Keratinocyte (primary cell): ENCODE measurements at regions not wholly inside any gene's neighbourhood (a gene's known extent, or its start where the extent isn't known, plus 50 kb on each side); places are given as distances from the start of the nearest gene placed in this dataset.

ENCODE experiments used
- DNase-seq: peaks from one replicate; pipeline ENCODE4 v3.0.0-alpha.2; 2011; ENCODE audit warnings: low read depth, missing footprints, low spot score
- FAIRE-seq: peaks from 2 replicates; lab custom pipeline; 2011; peaks lifted over from hg19 to GRCh38; lab: Jason Lieb, UNC
- H2AFZ ChIP-seq: 2 replicates; pipeline ENCODE4 v1.6.0; 2012; ENCODE audit warnings: low read length, control low read depth, inconsistent platforms; ENCODE audit not compliant: control insufficient read depth
- H3K27ac ChIP-seq: 2 replicates; pipeline ENCODE4 v1.5.1; 2011; ENCODE audit warnings: low read length; ENCODE audit not compliant: control insufficient read depth, insufficient read depth
- H3K27me3 ChIP-seq: 3 replicates; pipeline ENCODE4 v1.6.0; 2011; ENCODE audit warnings: low read length; ENCODE audit not compliant: control insufficient read depth, insufficient read depth; ENCODE audit errors: extremely low read depth
- H3K36me3 ChIP-seq, 2 experiments: 2 replicates in 1 of 2; 3 replicates in 1 of 2; pipeline ENCODE4 v1.5.1; 2011; ENCODE audit warnings: low read length in 2 of 2, mild to moderate bottlenecking in 1 of 2; ENCODE audit not compliant: control insufficient read depth in 2 of 2, insufficient read depth in 2 of 2; ENCODE audit errors: extremely low read depth in 1 of 2
- H3K4me1 ChIP-seq: 3 replicates; pipeline ENCODE4 v1.5.1; 2011; ENCODE audit warnings: low read length; ENCODE audit not compliant: control insufficient read depth, insufficient read depth; ENCODE audit errors: extremely low read depth
- H3K4me2 ChIP-seq: 3 replicates; pipeline ENCODE4 v1.6.0; 2011; ENCODE audit warnings: low read depth, low read length; ENCODE audit not compliant: control insufficient read depth, insufficient read depth; ENCODE audit errors: extremely low read depth
- H3K4me3 ChIP-seq, 3 experiments: fragments of 200-600 bp in 1 of 3; sonication (generic) in 1 of 3; 2 replicates in 2 of 3; 3 replicates in 1 of 3; pipeline ENCODE4 v1.5.1; 2011 to 2016; ENCODE audit warnings: low read length in 3 of 3, mild to moderate bottlenecking in 3 of 3, control low read depth in 2 of 3, inconsistent platforms in 1 of 3, low read depth in 1 of 3, mixed read lengths in 1 of 3, mixed run types in 1 of 3, moderate library complexity in 1 of 3; ENCODE audit not compliant: control insufficient read depth in 2 of 3, insufficient read depth in 2 of 3; ENCODE audit errors: extremely low read depth in 1 of 3
- H3K79me2 ChIP-seq: 2 replicates; pipeline ENCODE4 v1.6.0; 2012; ENCODE audit warnings: low read length; ENCODE audit not compliant: control insufficient read depth, insufficient read depth
- H3K9ac ChIP-seq: 3 replicates; pipeline ENCODE4 v1.6.0; 2011; ENCODE audit warnings: low read length; ENCODE audit not compliant: control insufficient read depth, insufficient read depth; ENCODE audit errors: extremely low read depth
- H3K9me1 ChIP-seq: 3 replicates; pipeline ENCODE4 v1.6.0; 2011; ENCODE audit warnings: low read length; ENCODE audit not compliant: control insufficient read depth, insufficient read depth; ENCODE audit errors: extremely low read depth
- H3K9me3 ChIP-seq: 2 replicates; pipeline ENCODE4 v1.5.1; 2012; ENCODE audit warnings: low read depth, low read length; ENCODE audit not compliant: control insufficient read depth
- H4K20me1 ChIP-seq: 3 replicates; pipeline ENCODE4 v1.6.0; 2011; ENCODE audit warnings: low read length; ENCODE audit not compliant: control insufficient read depth, insufficient read depth; ENCODE audit errors: extremely low read depth
- EZH2 ChIP-seq: IDR thresholded peaks from one replicate; pipeline ENCODE4 v1.6.1; 2012; ENCODE audit warnings: inconsistent platforms, mild to moderate bottlenecking, low read length, moderate library complexity
- dilution Hi-C: fragments of 300-500 bp; cut with MboI; formaldehyde crosslinking; loops from one replicate; pipeline ENCODE4 v1.7.0; 2020; ENCODE audit warnings: low sequenced_read_pairs; ENCODE audit not compliant: extremely low pct_ligation_motif_present
- TF ChIP-seq, protein P1 (sequence below), 3 experiments: IDR thresholded peaks in 1 of 3; conservative IDR thresholded peaks in 1 of 3; optimal IDR thresholded peaks in 1 of 3; 2 replicates in 2 of 3; 3 replicates in 1 of 3; pipeline versions ENCODE3 to v1.5.1; 2011; ENCODE audit warnings: low read length in 3 of 3, mild to moderate bottlenecking in 3 of 3, moderate library complexity in 2 of 3, control low read depth in 1 of 3, inconsistent platforms in 1 of 3; ENCODE audit not compliant: insufficient read depth in 2 of 3; ENCODE audit errors: extremely low read depth in 1 of 3

DNA sequence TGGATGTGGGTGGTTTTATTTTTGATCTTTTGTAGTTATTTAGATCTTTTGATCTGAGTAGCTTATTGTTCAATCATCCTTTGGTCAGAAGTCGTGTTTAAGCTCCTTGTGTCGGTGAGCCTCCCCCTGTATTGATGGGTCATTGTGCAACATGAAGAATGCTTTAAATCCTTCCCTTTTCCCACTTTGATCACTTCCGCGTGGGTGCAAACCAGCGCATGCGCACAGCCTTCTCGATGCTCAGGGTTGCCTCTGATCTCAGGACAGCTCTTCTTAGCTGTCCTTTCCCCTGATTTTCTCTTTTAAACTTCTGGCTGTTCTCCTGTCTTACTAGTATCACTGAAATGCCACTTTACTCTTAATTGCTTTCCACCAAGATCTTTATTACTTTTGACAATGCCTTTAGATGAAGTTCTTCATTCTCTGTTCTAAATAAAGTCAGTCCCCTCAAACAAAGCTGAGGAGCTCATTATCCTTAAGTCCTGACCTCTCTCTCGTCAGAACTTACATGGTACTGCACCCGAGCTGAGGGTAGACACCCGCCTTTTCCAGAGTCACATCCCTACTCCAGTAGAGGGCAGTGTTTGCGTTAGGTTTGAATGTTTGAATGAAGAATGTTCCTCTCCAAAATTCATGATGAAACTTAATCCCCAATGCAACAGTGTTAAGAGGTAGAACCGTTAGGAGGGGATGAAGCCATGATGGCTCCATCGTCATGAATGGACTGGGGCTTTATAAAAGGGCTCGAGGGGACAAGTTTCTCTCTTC lies 547.9 kb upstream of the TMPRSS15 start:
- Histone ChIP-seq H3K27me3 (no peaks in the 10 kb centered on the region), H3K36me3 (no peaks in the 10 kb centered on the region), H2AFZ (no peak overlapping the region), H3K4me2 (no peak overlapping the region), H3K9me1 (no peaks in the 10 kb centered on the region), H3K9me3 (no peaks in the 10 kb centered on the region), H4K20me1 (no peaks in the 10 kb centered on the region), H3K79me2 (no peaks in the 10 kb centered on the region), H3K9ac (no peak overlapping the region), H3K4me1 (no peaks in the 10 kb centered on the region), H3K4me3 (no peak overlapping the region), H3K27ac (no peak overlapping the region)
- dilution Hi-C loops: no loop called here
- FAIRE-seq (no peak), DNase-seq (no peak)
- TF ChIP-seq, protein P1, sequence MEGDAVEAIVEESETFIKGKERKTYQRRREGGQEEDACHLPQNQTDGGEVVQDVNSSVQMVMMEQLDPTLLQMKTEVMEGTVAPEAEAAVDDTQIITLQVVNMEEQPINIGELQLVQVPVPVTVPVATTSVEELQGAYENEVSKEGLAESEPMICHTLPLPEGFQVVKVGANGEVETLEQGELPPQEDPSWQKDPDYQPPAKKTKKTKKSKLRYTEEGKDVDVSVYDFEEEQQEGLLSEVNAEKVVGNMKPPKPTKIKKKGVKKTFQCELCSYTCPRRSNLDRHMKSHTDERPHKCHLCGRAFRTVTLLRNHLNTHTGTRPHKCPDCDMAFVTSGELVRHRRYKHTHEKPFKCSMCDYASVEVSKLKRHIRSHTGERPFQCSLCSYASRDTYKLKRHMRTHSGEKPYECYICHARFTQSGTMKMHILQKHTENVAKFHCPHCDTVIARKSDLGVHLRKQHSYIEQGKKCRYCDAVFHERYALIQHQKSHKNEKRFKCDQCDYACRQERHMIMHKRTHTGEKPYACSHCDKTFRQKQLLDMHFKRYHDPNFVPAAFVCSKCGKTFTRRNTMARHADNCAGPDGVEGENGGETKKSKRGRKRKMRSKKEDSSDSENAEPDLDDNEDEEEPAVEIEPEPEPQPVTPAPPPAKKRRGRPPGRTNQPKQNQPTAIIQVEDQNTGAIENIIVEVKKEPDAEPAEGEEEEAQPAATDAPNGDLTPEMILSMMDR (optimal IDR thresholded peaks at IDR 0.05 in 1 of 3, IDR thresholded peaks at IDR 0.05 in 1 of 3, conservative IDR thresholded peaks at IDR 0.05 in 1 of 3; ENCODE audit: extremely low read depth in 1 of 3, insufficient read depth in 2 of 3, low read length in 3 of 3): peak in 2 of 3 experiments; percentile 19 to 43
- TF ChIP-seq EZH2: no peak

DNA sequence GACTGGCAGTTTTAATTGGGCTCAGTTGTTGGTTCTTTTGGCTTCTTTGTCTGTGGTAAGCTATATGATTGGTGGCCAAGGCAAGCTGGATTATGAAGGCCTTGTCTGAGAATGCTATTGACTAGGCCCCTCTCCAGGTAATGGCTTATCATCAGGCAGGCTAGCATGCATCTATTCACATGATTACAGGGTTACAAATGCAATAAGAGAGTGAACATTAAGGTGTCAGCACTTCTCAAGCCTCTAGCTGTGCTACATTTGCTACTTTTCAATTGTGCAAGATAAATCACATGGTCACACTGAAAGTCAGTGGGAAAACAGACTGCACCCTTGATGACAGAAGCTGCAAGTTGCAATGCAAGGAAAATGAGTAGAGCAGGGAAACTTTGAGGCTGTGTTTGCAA lies 550.9 kb upstream of the TMPRSS15 start:
- Histone ChIP-seq H3K4me2 (no peak overlapping the region), H3K27me3 (no peaks in the 10 kb centered on the region), H3K9me1 (no peaks in the 10 kb centered on the region), H4K20me1 (no peaks in the 10 kb centered on the region), H3K4me3 (no peak overlapping the region), H3K4me1 (no peaks in the 10 kb centered on the region), H2AFZ (no peak overlapping the region), H3K79me2 (no peaks in the 10 kb centered on the region), H3K9ac (no peak overlapping the region), H3K9me3 (no peaks in the 10 kb centered on the region), H3K36me3 (no peaks in the 10 kb centered on the region), H3K27ac (no peak overlapping the region)
- TF ChIP-seq, protein P1 (optimal IDR thresholded peaks at IDR 0.05 in 1 of 3, IDR thresholded peaks at IDR 0.05 in 1 of 3, conservative IDR thresholded peaks at IDR 0.05 in 1 of 3; ENCODE audit: extremely low read depth in 1 of 3, insufficient read depth in 2 of 3, low read length in 3 of 3): no peak
- no peak for TF ChIP-seq EZH2
- dilution Hi-C loops: no loop called here
- DNase-seq: no peak
- FAIRE-seq: no peak
